Left renal cortex interstitium (tissue), 4 donors: ENCODE measurements at regions not wholly inside any gene's neighbourhood (a gene's known extent, or its start where the extent isn't known, plus 50 kb on each side); places are given as distances from the start of the nearest gene placed in this dataset.

Experiments used
- DNase-seq, 4 donors: peaks; one replicate each; pipeline ENCODE4 v3.0.0-alpha.2; 2013; ENCODE audit warnings: low read depth in 4 of 4, low spot score in 2 of 4, missing footprints in 1 of 4

DNA sequence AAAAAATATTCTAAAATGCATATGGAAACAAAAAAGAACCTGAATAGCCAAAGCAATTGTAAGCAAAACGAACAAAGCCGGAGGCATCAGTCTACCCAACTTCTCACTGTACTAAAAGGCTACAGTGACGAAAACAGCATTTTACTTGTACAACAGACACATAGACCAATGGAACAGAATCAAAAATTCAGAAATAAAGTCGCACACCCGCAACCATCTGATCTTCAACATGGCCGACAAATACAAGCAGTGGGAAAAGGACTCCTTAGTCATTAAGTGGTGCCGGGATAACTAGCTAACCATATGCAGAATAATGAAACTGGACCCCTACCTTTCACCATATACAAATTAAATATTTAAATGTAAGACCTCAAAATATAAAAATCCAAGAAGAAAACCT is 203.9 kb upstream of the PPFIA2 start:
- DNase-seq: no peak

DNA sequence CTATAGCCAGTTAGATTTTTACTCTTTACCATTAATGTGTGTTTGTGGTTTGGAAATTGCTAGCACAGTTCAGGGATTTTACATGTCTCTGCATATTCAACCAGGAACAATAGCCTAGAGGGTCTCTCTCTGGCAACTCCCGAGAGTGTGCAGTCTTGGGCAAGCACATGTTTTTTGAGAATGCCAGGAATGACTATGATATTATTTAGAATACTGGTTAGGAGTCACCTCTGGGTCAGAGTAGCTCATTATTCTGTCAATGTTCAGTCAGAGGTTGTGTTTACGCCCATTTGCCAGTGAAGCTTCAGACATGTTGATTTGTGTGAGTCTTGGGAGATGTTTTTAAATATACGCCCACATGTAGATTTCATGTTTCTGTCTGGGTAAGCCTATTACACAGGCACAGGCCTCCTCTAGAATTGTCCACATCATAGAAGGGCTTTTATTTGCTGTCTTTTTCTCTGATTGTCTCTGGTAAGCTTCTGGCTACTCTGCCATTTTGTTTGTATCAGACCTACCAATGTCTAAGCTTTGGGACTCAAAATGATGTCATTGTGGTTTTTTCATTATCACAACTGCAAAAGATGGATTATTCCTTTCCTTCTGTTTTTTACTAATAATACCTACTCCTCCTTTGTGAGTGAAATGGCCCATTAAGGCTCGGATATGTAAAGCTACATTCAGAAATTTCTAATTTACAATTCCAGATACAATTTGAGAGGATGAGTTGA is 203.1 kb upstream of the PPFIA2 start:
- DNase-seq: no peak

DNA sequence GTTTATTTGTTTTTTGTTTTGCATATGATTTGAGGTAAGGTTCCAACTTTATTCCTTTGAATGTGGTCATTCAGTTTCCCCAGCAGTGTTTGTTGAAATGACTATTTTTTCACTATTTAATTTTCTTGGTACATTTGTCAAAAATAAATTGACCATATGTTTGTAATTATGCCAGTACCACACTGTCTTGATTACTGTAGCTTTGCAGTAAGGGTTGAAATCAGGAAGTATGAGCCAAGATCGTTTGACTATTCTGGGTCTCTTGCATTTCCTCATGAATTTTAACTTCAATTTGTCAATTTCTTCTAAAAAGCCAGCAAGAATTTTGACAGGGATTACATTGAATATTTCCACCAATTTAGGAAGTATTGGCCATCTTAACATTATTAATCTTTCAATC is 199.3 kb upstream of the PPFIA2 start:
- no peak for DNase-seq

DNA sequence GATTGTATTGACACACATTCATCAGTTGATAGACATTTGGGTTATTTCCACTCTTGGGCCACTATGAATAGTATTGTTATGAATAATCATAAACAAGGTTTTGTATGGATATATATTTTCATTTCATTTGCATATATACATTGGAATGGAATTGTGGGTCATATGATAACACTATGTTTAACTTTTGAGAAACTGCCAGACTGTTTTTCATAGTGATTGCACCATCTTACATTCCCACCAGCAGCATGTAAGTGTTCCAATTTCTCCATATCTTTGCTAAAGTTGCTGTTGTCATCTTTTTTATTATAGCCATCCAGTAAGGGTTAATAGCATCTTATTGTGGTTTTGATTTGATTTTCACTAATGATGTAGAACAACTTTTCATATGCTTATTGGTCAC is 198.5 kb upstream of the PPFIA2 start:
- no peak for DNase-seq

DNA sequence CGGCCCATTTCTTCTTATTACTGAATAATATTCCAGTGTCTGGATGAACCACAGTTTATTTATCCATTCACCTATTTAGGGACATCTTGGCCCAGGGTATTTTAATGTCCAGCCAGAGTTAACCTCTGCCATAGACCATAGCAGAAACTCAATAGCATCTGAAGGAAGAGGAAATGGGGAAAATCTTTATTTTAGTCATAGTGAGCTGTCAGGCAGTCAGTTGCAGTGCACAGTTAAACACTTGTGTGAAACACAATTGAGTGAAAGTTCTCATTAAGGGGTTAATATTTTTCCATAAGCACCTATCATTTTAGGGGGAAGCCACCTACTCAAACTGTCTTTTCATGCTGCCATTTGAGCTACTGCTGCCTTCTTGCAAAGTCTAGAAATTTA is 197.3 kb upstream of the PPFIA2 start:
- DNase-seq: no peak

- DNase-seq: no peak
Observed at GRCh38 chr12:81953541-81953940, 194.4 kb upstream of the PPFIA2 start.

- no peak for DNase-seq
Observed at GRCh38 chr12:81950871-81951270, 191.7 kb upstream of the PPFIA2 start.

DNA sequence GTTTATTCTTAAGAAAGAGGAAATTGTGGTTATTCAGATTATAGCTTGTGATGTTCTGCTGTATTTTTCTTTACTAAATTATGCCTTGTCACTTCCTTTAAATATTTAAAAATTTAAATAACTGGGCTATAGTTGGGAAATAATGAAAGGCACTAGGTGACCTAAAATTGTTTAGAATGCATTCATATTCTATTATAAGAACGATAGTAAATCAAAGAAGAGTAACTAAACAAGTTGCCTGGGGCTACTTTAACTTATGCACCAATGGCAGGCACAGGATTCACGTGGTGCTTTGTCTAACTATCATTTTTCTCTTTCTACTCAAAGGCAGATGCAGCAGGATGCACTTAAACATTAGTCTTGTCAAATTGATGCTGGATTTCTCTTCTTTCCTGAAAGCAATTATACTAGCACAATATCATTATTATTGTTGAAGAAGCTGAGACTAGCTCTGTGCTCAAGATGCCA is 190.7 kb upstream of the PPFIA2 start:
- DNase-seq: no peak

DNA sequence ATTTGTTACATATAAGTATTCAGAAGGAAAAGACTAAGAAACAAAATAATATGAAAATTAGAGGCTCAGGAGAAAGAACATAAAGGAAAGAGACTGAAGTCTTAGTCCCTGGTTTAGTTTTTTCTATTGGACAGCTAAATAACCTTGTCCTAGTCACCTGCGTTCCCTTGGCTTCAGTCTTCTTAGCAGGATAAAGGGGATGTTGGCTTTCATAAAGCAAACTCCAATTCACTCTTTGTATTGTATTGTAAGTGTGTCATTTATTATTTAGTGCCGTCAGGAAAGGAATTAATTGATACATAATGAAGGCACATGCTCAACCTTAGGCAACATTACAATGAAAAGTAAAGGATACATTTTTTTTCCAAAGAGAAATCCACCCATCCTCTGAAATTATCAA is 190.3 kb upstream of the PPFIA2 start:
- no peak for DNase-seq

DNA sequence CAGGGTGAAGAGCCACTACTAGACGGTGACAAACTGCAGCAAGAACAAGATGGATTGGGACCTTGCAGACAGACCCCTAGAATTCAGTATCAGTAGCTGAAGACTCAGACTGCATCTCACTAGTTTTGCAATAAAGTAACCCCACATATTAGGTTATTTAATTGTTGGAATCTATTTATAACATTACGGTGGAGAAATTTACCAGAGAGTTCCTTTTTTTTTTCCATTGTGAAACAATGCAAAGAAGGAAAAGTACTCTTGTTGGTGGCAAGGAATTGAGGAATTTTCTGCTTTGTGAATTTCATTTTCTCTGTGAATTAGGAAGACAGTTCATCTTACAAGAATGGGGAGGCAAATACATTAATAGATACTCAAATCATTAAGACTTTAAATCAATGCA is 185.7 kb upstream of the PPFIA2 start:
- DNase-seq: no peak

- DNase-seq: no peak
Observed at GRCh38 chr12:81942594-81942993, 183.4 kb upstream of the PPFIA2 start.

DNA sequence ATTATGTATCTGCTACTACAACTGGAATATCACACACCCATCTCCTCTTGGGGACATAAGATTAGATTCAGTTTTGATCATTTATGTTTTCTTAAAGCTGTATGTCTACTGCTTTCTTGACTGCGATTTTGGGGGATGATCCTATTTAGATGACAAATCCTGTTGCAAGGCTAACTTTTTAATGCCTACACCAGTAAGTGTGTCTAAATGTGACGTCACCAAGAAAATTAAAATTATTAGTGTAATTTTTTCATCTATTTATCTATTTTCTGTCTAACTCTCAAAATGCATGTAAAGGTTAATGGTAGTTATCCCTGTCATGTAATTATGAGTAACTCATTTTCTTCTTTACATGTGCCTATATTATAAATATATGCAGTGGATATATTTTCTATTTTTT is 170.9 kb upstream of the PPFIA2 start:
- DNase-seq: no peak

- DNase-seq: no peak
Observed at GRCh38 chr12:81896771-81897170, 137.6 kb upstream of the PPFIA2 start.

DNA sequence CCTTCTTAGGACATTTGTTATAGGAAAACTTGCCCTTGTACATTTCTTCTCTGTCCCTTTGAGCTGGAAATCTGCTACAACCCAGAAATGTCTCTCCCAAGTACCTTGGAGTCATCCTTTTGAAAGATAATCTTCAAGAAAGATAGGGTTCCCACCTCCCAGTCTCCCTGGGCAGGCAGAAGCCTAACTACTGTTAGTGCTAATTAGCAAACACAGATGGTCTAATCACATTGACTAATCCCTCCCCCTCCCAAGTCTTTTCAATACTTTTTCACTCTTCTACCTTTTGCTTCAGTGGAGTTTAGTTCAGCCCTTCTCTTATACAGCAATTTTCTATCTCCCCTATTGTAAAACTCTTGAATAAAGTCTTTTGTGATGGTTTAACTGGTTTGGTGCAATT is 129.8 kb upstream of the PPFIA2 start:
- DNase-seq: no peak

DNA sequence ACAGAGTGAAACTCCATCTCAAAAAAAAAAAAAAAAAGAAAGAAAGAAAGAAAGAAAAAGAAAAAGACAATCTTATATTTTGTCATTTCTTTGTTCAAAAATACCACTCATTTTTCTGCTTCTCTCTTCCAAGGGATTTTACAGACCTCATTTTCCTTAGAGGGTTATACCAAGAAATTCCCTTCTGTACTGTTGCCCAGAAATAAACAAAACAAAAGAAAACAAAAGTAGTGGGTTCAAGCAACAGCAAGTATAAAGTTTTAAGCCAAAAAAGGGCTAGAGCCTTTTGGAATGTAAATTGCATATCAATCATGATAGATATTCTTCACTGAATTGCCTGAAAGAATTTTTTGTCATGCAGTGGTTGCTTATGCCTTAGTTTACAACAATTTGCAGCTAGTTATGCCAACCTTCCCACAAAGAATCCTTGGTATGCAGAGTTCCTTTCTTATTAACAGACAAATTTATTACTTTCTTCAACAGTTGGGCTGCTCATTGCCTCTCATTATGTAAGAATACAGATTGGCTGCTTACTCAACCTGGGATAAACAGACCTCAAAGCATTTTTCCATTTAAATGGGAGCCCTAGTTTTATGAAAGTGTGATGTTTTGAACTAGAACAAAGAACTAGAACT is 129.1 kb upstream of the PPFIA2 start:
- DNase-seq: peak in 1 of 4 donors; percentile 8

DNA sequence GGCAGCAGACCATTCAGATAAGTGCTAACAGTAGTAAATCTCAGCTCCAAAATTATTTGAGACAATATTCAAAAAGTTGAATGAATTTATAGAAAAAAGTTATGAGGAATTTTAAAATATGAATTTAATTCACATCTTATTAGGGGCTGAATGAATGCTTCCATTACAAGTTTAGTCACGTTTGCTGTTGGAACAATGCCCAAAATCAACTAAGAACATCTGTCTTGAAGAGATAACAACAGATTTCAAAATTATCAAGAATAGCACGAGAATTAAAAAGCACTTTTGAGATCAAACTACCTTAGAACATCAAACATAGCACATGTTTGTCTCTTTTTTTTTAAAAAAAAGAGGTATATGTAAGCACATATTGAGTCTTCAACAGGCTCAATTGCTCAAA is 115.4 kb upstream of the PPFIA2 start:
- no peak for DNase-seq

DNA sequence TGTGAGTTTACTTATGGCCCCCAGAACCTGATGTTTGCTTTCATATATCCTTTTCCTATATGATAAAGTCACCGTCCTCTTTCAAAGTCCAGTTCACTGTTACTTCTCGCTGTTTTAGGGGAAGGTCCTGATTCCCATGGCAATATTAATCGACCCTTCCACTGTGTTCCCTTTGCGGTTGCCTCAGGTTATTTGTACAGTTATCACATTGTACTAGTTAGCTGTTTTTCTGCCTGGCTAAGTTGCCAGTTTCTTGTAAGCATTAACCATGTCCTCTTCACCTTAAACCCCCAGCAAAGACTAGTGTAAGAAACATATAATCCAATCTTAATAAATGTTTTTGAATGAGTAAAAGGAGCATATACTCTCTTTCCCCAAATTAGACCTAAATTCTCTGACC is 115.0 kb upstream of the PPFIA2 start:
- DNase-seq: no peak

GRCh38 chr12:81872400-81872799 is 113.2 kb upstream of the PPFIA2 start:
- DNase-seq: no peak

GRCh38 chr12:81866081-81866480 is 106.9 kb upstream of the PPFIA2 start:
- DNase-seq: no peak

- no peak for DNase-seq
Observed at GRCh38 chr12:81863406-81863805, 104.3 kb upstream of the PPFIA2 start.

- DNase-seq: peak in 1 of 4 donors; percentile 6
Observed at GRCh38 chr12:81859521-81859920, 100.4 kb upstream of the PPFIA2 start.

DNA sequence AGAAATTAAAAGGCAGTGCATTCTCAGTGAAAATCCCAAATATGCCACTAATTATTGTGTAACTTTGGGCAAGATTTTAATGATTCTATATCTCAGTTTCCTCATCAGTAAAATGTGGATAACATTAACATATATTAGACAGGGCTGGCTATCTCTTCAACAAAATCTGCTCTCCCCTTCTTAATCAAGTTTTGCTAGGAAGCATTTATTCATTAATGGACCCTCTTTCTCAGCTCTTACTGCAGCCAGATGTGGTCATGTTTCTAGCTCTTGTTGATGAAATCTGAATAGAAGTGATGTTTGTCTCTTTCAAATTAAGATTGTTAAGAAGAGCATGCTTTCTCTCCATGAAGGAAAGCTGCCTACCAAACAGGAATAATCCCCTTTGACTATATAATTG is 84.4 kb upstream of the PPFIA2 start:
- no peak for DNase-seq

GRCh38 chr12:81835783-81836182 is 76.6 kb upstream of the PPFIA2 start:
- no peak for DNase-seq
